K562 (cell line): ENCODE measurements at regions not wholly inside any gene's neighbourhood (a gene's known extent, or its start where the extent isn't known, plus 50 kb on each side); places are given as distances from the start of the nearest gene placed in this dataset.

Source experiments
- ATAC-seq: fragments of 200-7000 bp; cut with Tn5 transposase; 3 replicates; pipeline ENCODE4 v1.9.1; 2020; ENCODE audit warnings: moderate library complexity
- BruUV-seq: library from RNA; stranded (reverse); fragments of 400-500 nt; replicated peaks from 2 replicates; lab custom pipeline; 2021; lab: Mats Ljungman, UMichigan
- CTCF ChIA-PET: fragments of 300-600 bp; formaldehyde crosslinking; extraction: SDS; loops from one replicate; lab custom pipeline; 2021; ENCODE audit warnings: low intra/inter-chr PET ratio; lab: Yijun Ruan, JAX
- POLR2A ChIA-PET: fragments of 300-600, 350-650 bp; sonication (Branson Sonifier 250); formaldehyde crosslinking; extraction: SDS; loops from one replicate; lab custom pipeline; 2021; ENCODE audit warnings: antibody characterized with exemption, inconsistent platforms; lab: Yijun Ruan, JAX
- DNase-seq, 4 experiments: peaks; one replicate each; pipeline versions ENCODE4 v3.0.0 to v3.0.0-alpha.2; 2011 to 2018; ENCODE audit warnings: low spot score in 3 of 4, mixed read lengths in 3 of 4; ENCODE audit errors: extremely low read depth in 1 of 4
- FAIRE-seq: peaks from 2 replicates; lab custom pipeline; 2011; peaks lifted over from hg19 to GRCh38; lab: Jason Lieb, UNC
- H2AFZ ChIP-seq: 2 replicates; pipeline ENCODE4 v1.6.0; 2011; ENCODE audit warnings: low read depth, low read length, control low read depth, inconsistent platforms
- H3K27ac ChIP-seq: fragments of 200-600 bp; 3 replicates; pipeline ENCODE4 v1.8.0; 2011; ENCODE audit warnings: low read depth, mild to moderate bottlenecking, control low read depth, inconsistent platforms, low read length, moderate library complexity, mixed read lengths; ENCODE audit errors: extremely low read depth
- H3K27me3 ChIP-seq, 2 experiments: fragments of 300-600 bp in 1 of 2; 2 replicates in 1 of 2; 3 replicates in 1 of 2; pipeline versions ENCODE4 v1.6.0 to v1.8.0; 2011; ENCODE audit warnings: inconsistent platforms in 2 of 2, low read length in 2 of 2, mild to moderate bottlenecking in 1 of 2, mixed read lengths in 1 of 2, moderate library complexity in 1 of 2; ENCODE audit not compliant: control insufficient read depth in 2 of 2, insufficient read depth in 2 of 2
- H3K36me3 ChIP-seq: fragments of 300-600 bp; 3 replicates; pipeline ENCODE4 v1.8.0; 2011; ENCODE audit warnings: mild to moderate bottlenecking, low read length, inconsistent platforms; ENCODE audit not compliant: control insufficient read depth, insufficient read depth
- H3K4me1 ChIP-seq, 2 experiments: fragments of 200-600 bp in 1 of 2; replicated peaks in 1 of 2; 2 replicates in 1 of 2; 3 replicates in 1 of 2; pipeline versions ENCODE4 v1.5.1 to v1.8.0; 2011; ENCODE audit warnings: inconsistent platforms in 2 of 2, low read length in 2 of 2, mild to moderate bottlenecking in 1 of 2, mixed read lengths in 1 of 2, moderate library complexity in 1 of 2; ENCODE audit not compliant: control insufficient read depth in 2 of 2, insufficient read depth in 2 of 2
- H3K4me2 ChIP-seq: 2 replicates; pipeline ENCODE4 v1.6.1; 2011; ENCODE audit warnings: low read length, control low read depth, inconsistent platforms, mixed read lengths; ENCODE audit not compliant: insufficient read depth
- H3K4me3 ChIP-seq: fragments of 200-600 bp; sonication (generic), shearing (Covaris generic); 2 replicates; pipeline ENCODE4 v1.5.1; 2016; ENCODE audit warnings: control low read depth, inconsistent platforms
- H3K79me2 ChIP-seq: fragments of 200-600 bp; 3 replicates; pipeline ENCODE4 v1.8.0; 2011; ENCODE audit warnings: low read length, inconsistent platforms; ENCODE audit not compliant: control insufficient read depth, insufficient read depth
- H3K9ac ChIP-seq, 2 experiments: 2 replicates each; pipeline versions ENCODE4 v1.6.0 to v1.6.1; 2011; ENCODE audit warnings: low read depth in 2 of 2, low read length in 2 of 2, control low read depth in 1 of 2, inconsistent platforms in 1 of 2, mild to moderate bottlenecking in 1 of 2, mixed read lengths in 1 of 2; ENCODE audit not compliant: insufficient read depth in 1 of 2
- H3K9me1 ChIP-seq: one replicate; pipeline ENCODE4 v1.6.0; 2011; ENCODE audit warnings: inconsistent platforms, mild to moderate bottlenecking, low read length, moderate library complexity; ENCODE audit not compliant: control insufficient read depth, insufficient read depth
- H3K9me3 ChIP-seq: replicated peaks from 2 replicates; pipeline ENCODE4 v1.5.1; 2011; ENCODE audit warnings: low read depth, low read length, inconsistent platforms; ENCODE audit not compliant: control insufficient read depth, insufficient read depth
- H4K20me1 ChIP-seq: replicated peaks from 2 replicates; pipeline ENCODE4 v1.6.1; 2011; ENCODE audit warnings: low read length, inconsistent platforms, mixed read lengths; ENCODE audit not compliant: control insufficient read depth, insufficient read depth
- BRF1 ChIP-seq: IDR thresholded peaks from 3 replicates; pipeline ENCODE4 v1.6.1; 2011; ENCODE audit warnings: borderline replicate concordance, mild to moderate bottlenecking; ENCODE audit not compliant: insufficient read length; ENCODE audit errors: extremely low read depth
- CEBPG ChIP-seq, 3 experiments: fragments of 200-800 bp in 1 of 3; sonication (Bioruptor generic) in 1 of 3; sonication (generic) in 1 of 3; formaldehyde crosslinking in 1 of 3; IDR thresholded peaks in 2 of 3; conservative IDR thresholded peaks in 1 of 3; 2 replicates each; pipeline versions ENCODE4 v1.6.1 to v1.8.0; 2016 to 2022; ENCODE audit warnings: missing compliant biosample characterization in 2 of 3, missing genetic modification characterization in 2 of 3, mild to moderate bottlenecking in 1 of 3, missing genetic modification reagents in 1 of 3
- FOXK2 ChIP-seq, 2 experiments: fragments of 450-650 bp; IDR thresholded peaks in 1 of 2; conservative IDR thresholded peaks in 1 of 2; 2 replicates each; pipeline ENCODE4 v1.6.1; 2016; ENCODE audit warnings: low read depth in 2 of 2, mild to moderate bottlenecking in 1 of 2
- PCBP2 ChIP-seq: fragments of 200-400 bp; formaldehyde crosslinking; IDR thresholded peaks from 2 replicates; pipeline ENCODE4 v1.6.1; 2018; ENCODE audit warnings: low read length, low read depth, mild to moderate bottlenecking, moderate library complexity; ENCODE audit not compliant: poor library complexity, severe bottlenecking
- RBM39 ChIP-seq: fragments of 200-400 bp; formaldehyde crosslinking; optimal IDR thresholded peaks from 2 replicates; pipeline ENCODE3; 2018; ENCODE audit warnings: low read depth, low read length
- TEAD4 ChIP-seq, 2 experiments: sonication (generic) in 1 of 2; formaldehyde crosslinking in 1 of 2; IDR thresholded peaks; 2 replicates each; pipeline versions ENCODE4 v1.6.1 to v1.8.0; 2012 to 2022; ENCODE audit warnings: borderline replicate concordance in 1 of 2, inconsistent platforms in 1 of 2, low read length in 1 of 2, mild to moderate bottlenecking in 1 of 2, missing genetic modification reagents in 1 of 2
- ZC3H11A ChIP-seq: IDR thresholded peaks from 2 replicates; pipeline ENCODE4 v1.6.1; 2012; ENCODE audit warnings: low read depth, low read length, improper control_type of control experiment
- ZKSCAN3 ChIP-seq: fragments of 250-450 bp; sonication (Bioruptor Pico); IDR thresholded peaks from 2 replicates; pipeline ENCODE4 v1.4.0; 2020
- ZNF282 ChIP-seq: sonication (generic); formaldehyde crosslinking; IDR thresholded peaks from 2 replicates; pipeline ENCODE4 v1.8.1; 2023; ENCODE audit warnings: missing genetic modification reagents
- WGBS: fragments of 100-300 bp; shearing (Covaris generic); methylation state at CpG from one replicate; pipeline ENCODE4 v1.1.6; 2016; ENCODE audit warnings: low coverage, mixed read lengths; ENCODE audit not compliant: insufficient coverage; ENCODE audit errors: missing lambda C conversion rate; 5-methylcytosine and 5-hydroxymethylcytosine counted together
- in situ Hi-C: fragments of 300-500 bp; cut with MboI; formaldehyde crosslinking; loops from 4 replicates; pipeline ENCODE4 v1.15.0; 2018; ENCODE audit warnings: inconsistent platforms, mixed read lengths
- intact Hi-C: fragments of 100-400 bp; cut with micrococcal nuclease; formaldehyde crosslinking; loops from 2 replicates; pipeline ENCODE4 v1.14.2; 2022
- TF ChIP-seq, protein P1 (sequence below), 2 experiments: fragments of 450-650 bp; IDR thresholded peaks; 2 replicates each; pipeline ENCODE4 v1.6.1; 2016; ENCODE audit warnings: mild to moderate bottlenecking in 2 of 2, borderline replicate concordance in 1 of 2, low read depth in 1 of 2, moderate library complexity in 1 of 2

DNA sequence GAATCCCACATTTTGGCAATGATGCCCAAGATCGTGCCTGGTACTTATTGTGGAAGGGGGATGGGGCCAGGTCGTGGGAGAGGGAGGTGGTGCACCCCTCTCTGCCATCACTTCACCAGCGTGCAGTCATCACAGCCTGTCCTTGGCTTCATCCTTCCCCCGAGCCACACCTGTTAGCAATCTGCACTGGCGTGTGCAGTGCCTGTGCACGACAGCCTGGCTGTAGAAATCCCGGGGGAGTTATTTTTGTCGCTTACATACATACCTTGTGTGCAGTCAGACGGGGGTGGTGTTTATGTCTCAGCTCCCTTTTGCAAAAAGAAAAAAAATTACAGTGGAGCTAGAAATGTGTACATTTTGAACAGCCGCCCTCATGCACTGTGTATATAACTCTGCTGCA, 216.0 kb downstream of the TLE3 start:
- H3K27ac ChIP-seq = no peak overlapping the region
- H3K27me3 ChIP-seq = peaks cover 2 to 17% of the 10 kb centered on the region in 2 experiments; a peak in 2 of 5 replicates
- no peak for DNase-seq
- no peak for TF ChIP-seq ZKSCAN3 (CRISPR knock-in tag)
- no peak for TF ChIP-seq PCBP2
- TF ChIP-seq BRF1 = no peak
- TF ChIP-seq RBM39 = no peak
- TF ChIP-seq, protein P1, sequence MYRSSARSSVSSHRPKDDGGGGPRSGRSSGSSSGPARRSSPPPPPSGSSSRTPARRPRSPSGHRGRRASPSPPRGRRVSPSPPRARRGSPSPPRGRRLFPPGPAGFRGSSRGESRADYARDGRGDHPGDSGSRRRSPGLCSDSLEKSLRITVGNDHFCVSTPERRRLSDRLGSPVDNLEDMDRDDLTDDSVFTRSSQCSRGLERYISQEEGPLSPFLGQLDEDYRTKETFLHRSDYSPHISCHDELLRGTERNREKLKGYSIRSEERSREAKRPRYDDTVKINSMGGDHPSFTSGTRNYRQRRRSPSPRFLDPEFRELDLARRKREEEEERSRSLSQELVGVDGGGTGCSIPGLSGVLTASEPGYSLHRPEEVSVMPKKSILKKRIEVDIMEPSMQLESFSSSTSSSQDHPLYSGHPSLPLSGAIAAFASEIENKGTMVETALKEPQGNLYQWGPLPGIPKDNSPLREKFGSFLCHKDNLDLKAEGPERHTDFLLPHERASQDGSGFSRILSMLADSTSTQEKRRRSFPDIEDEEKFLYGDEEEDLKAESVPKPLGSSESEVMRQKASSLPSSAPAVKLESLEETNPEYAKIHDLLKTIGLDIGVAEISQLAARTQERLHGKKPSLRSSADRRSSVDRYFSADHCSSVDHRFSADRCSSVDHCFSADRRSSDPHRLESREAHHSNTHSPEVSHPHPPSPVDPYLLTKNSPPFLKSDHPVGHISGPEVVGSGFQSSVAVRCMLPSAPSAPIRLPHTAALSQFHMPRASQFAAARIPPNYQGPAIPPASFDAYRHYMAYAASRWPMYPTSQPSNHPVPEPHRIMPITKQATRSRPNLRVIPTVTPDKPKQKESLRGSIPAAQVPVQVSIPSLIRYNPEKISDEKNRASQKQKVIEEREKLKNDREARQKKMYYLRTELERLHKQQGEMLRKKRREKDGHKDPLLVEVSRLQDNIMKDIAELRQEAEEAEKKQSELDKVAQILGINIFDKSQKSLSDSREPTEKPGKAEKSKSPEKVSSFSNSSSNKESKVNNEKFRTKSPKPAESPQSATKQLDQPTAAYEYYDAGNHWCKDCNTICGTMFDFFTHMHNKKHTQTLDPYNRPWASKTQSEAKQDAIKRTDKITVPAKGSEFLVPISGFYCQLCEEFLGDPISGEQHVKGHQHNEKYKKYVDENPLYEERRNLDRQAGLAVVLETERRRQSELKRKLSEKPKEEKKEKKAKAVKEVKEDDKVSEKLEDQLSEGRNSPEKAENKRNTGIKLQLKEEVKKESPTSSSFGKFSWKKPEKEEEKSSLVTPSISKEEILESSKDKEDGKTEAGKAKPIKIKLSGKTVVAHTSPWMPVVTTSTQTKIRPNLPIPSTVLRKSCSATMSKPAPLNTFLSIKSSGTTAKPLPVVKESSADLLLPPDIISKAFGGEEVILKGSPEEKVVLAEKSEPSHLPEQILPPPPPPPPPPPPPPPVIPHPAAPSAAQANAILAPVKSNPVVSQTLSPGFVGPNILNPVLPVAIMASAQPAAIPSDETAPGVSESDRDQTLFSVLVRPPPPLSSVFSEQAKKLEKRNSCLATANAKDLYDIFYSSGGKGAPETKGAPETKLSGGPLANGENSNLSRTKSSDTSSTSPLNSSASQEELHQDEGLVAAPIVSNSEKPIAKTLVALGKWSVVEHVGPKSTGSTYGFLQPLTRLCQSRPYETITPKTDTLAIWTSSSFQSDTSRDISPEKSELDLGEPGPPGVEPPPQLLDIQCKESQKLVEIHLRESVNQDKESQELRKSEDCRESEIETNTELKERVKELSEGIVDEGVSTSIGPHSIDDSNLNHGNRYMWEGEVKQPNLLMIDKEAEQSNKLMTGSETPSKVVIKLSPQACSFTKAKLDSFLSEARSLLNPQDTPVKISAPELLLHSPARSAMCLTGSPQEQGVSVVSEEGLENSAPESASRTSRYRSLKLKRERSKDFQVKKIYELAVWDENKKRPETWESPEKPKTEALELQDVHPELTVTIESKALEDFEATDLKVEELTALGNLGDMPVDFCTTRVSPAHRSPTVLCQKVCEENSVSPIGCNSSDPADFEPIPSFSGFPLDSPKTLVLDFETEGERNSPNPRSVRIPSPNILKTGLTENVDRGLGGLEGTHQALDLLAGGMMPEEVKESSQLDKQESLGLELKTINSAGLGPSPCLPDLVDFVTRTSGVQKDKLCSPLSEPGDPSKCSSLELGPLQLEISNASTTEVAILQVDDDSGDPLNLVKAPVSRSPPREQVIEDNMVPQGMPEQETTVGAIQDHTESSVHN (IDR thresholded peaks at IDR 0.05; ENCODE audit: borderline replicate concordance in 1 of 2, low read depth in 1 of 2) = no peak
- no peak for TF ChIP-seq ZNF282
- TF ChIP-seq FOXK2 (conservative IDR thresholded peaks at IDR 0.05 in 1 of 2, IDR thresholded peaks at IDR 0.05 in 1 of 2; ENCODE audit: low read depth in 2 of 2) = no peak
- no peak for TF ChIP-seq TEAD4 (IDR thresholded peaks at IDR 0.05; ENCODE audit: low read length)
- TF ChIP-seq TEAD4 (CRISPR knock-in tag; IDR thresholded peaks at IDR 0.05; ENCODE audit: borderline replicate concordance) = no peak
- no peak for TF ChIP-seq ZC3H11A
- no peak for TF ChIP-seq CEBPG (CRISPR knock-in tag; IDR thresholded peaks at IDR 0.05)
- TF ChIP-seq CEBPG (tag; conservative IDR thresholded peaks at IDR 0.05 in 1 of 2, IDR thresholded peaks at IDR 0.05 in 1 of 2) = no peak
- TF ChIP-seq, all 486 proteins: peak for 0
- no peak overlapping the region for H3K9ac ChIP-seq
- no peaks in the 10 kb centered on the region for H3K79me2 ChIP-seq
- H3K9me3 ChIP-seq = no peaks in the 10 kb centered on the region
- POLR2A ChIA-PET = no interaction called here
- intact Hi-C loops = no loop called here
- no peaks in the 10 kb centered on the region for H3K36me3 ChIP-seq
- H3K4me1 ChIP-seq = peaks cover 0 to 2% of the 10 kb centered on the region in 2 experiments; a peak in 1 of 5 replicates
- no peak overlapping the region for H3K4me3 ChIP-seq
- no peak overlapping the region for H2AFZ ChIP-seq
- no peaks in the 10 kb centered on the region; the same call in 1 of the 2 replicates for H4K20me1 ChIP-seq
- in situ Hi-C loops = no loop called here
- no peaks in the 10 kb centered on the region for H3K9me1 ChIP-seq
- no peak overlapping the region for H3K4me2 ChIP-seq
- ATAC-seq (no peak), FAIRE-seq (no peak)
- WGBS = 0% methylated on average over 10 of the region's 10 CpGs
- no TSS peak for BruUV-seq
- CTCF ChIA-PET = no interaction called here
